Thyroid gland (tissue), 4 donors: ENCODE measurements at regions not wholly inside any gene's neighbourhood (a gene's known extent, or its start where the extent isn't known, plus 50 kb on each side); places are given as distances from the start of the nearest gene placed in this dataset.

ENCODE experiments used
- DNase-seq, 2 donors: peaks; one replicate each; pipeline ENCODE4 v3.0.0-alpha.2; 2019
- H3K27ac ChIP-seq, 3 donors: fragments of 200-600 bp; sonication (generic); 1 replicate in 2 of 3; 2 replicates in 1 of 3; pipeline ENCODE4 v1.5.1; 2016 to 2019; ENCODE audit warnings: mild to moderate bottlenecking in 1 of 3, moderate library complexity in 1 of 3
- H3K27me3 ChIP-seq: fragments of 200-600 bp; sonication (generic); one replicate; pipeline ENCODE4 v1.5.1; 2019
- H3K36me3 ChIP-seq, 2 donors: fragments of 200-600 bp; sonication (generic); one replicate each; pipeline ENCODE4 v1.5.1; 2016 to 2019
- H3K4me1 ChIP-seq, 2 donors: fragments of 200-600 bp; sonication (generic); one replicate each; pipeline ENCODE4 v1.5.1; 2017 to 2019
- H3K4me3 ChIP-seq, 3 donors: fragments of 200-600 bp; sonication (generic); replicated peaks in 1 of 3; 1 replicate in 2 of 3; 2 replicates in 1 of 3; pipeline ENCODE4 v1.5.1; 2016; ENCODE audit warnings: mild to moderate bottlenecking in 1 of 3
- H3K9me3 ChIP-seq: fragments of 200-600 bp; sonication (generic); one replicate; pipeline ENCODE4 v1.5.1; 2017
- POLR2A ChIP-seq, 2 donors: fragments of 450-650 bp; IDR thresholded peaks; one replicate each; pipeline ENCODE4 v1.6.1; 2017; ENCODE audit warnings: antibody characterized with exemption in 2 of 2, mild to moderate bottlenecking in 2 of 2, moderate library complexity in 1 of 2
- WGBS, 2 donors: methylation state at CpG; one replicate each; pipeline ENCODE4 v1.1.5; 2017; 5-methylcytosine and 5-hydroxymethylcytosine counted together
- intact Hi-C: fragments of 100-400 bp; cut with DNase I; formaldehyde crosslinking; loops from one replicate; pipeline ENCODE4 v1.15.1; 2023
- TF ChIP-seq, protein P1 (sequence below), 6 experiments: fragments of 200-600 bp in 3 of 6; fragments of 450-650 bp in 3 of 6; sonication (generic) in 3 of 6; IDR thresholded peaks; one replicate each; pipeline ENCODE4 v1.5.1; 2016 to 2019; ENCODE audit warnings: antibody characterized with exemption in 6 of 6, mild to moderate bottlenecking in 2 of 6, inconsistent platforms in 1 of 6, moderate library complexity in 1 of 6

DNA sequence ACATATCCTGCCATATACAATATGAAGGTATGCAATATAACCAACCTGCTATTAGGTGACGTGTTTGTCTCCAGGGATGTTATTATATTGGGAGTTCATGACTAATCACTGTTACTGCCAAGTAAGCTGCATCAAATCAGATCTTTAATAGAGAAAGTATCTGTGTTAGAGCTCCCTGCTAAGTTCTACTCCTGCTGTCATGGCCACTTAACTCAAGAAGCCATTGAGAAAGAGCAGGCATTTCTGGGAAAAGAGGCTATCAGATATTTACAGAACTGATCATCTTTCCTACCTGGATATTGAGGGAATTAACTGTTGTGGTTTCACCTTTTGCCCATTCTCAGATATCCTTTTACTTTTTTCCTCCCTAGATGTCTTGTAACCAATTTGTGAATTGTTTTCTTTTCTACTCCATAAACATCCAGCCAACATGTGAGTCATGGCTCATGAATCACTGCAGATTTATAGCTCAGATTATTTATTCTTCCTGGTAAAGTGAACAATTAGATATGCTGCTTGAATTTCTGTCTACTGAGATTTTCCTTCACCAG lies 634.8 kb upstream of the FAM174A start:
- DNase-seq, result no peak
- WGBS, 2 donors, result 42 to 86% methylated on average over 1 of the region's 1 CpG
- TF ChIP-seq, protein P1, sequence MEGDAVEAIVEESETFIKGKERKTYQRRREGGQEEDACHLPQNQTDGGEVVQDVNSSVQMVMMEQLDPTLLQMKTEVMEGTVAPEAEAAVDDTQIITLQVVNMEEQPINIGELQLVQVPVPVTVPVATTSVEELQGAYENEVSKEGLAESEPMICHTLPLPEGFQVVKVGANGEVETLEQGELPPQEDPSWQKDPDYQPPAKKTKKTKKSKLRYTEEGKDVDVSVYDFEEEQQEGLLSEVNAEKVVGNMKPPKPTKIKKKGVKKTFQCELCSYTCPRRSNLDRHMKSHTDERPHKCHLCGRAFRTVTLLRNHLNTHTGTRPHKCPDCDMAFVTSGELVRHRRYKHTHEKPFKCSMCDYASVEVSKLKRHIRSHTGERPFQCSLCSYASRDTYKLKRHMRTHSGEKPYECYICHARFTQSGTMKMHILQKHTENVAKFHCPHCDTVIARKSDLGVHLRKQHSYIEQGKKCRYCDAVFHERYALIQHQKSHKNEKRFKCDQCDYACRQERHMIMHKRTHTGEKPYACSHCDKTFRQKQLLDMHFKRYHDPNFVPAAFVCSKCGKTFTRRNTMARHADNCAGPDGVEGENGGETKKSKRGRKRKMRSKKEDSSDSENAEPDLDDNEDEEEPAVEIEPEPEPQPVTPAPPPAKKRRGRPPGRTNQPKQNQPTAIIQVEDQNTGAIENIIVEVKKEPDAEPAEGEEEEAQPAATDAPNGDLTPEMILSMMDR (IDR thresholded peaks at IDR 0.05), result no peak
- intact Hi-C loops, result no loop called here
- Histone ChIP-seq H3K4me3 (no peak overlapping the region), H3K27ac (no peak overlapping the region), H3K27me3 (no peaks in the 10 kb centered on the region), H3K36me3 (no peaks in the 10 kb centered on the region), H3K9me3 (no peaks in the 10 kb centered on the region), H3K4me1 (no peaks in the 10 kb centered on the region)

DNA sequence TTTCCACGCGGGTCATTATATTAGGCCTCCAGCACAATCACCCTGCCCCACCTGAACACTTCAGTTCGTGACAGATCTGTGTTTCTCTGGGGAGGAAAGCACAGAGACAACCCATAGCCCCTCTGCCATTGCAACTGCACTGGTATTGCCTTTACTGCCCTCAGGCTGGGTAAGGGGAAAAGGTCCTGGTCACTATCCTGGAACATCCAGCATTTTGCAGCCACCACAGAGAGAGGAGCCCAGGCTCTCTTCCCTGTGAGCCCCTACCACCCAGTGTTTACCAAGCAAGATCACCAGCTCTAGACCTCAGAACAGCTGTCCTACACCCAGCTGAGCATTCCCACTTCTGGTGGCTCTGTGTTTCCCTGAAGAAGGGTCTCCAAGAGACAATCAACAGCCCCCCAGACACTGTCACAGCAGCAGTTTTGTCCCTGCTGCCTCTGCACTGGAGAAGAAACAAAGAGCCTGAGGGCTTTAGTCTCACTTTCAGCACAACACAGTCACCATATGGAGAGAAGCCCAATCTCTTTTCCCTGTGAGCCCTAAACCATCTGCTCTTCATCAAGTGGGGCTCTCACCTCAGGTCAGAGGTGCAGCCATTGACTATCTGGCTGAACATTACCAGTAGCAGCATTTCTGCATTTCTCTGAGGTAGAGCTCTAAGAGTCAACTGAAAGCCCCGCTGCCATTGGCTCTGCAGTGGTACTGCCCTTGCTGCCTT lies 655.2 kb upstream of the FAM174A start:
- WGBS, 2 donors, result 81 to 91% methylated on average over 4 of the region's 4 CpGs
- TF ChIP-seq, protein P1 (IDR thresholded peaks at IDR 0.05), result no peak
- TF ChIP-seq POLR2A (IDR thresholded peaks at IDR 0.05), result no peak
- no peaks in the 10 kb centered on the region for H3K9me3 ChIP-seq
- no peaks in the 10 kb centered on the region for H3K27me3 ChIP-seq
- no peak overlapping the region for H3K4me3 ChIP-seq
- intact Hi-C loops, result no loop called here
- no peak for DNase-seq
- no peaks in the 10 kb centered on the region for H3K4me1 ChIP-seq
- H3K27ac ChIP-seq, result no peak overlapping the region
- H3K36me3 ChIP-seq, result no peaks in the 10 kb centered on the region

DNA sequence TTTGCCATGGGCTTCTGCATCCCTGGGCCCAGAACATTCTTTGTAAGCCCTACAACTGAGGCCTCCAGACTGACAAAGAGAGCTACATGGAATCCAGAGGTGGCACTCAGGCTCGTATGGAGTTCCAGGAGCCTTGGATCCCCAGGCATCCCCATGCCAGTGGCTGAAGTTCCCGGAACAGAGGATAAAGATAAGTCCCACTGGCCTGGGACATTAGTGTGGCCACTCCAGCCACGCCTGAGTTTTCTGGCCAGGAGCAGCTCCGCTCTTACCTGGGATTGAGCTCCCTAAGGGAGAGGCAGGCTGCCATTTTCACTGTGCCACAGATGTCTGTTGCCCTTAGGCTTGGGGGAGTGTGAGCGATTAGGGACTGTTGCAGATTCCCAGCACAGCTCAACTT lies 656.3 kb upstream of the FAM174A start:
- TF ChIP-seq, protein P1 (IDR thresholded peaks at IDR 0.05), result no peak
- TF ChIP-seq POLR2A (IDR thresholded peaks at IDR 0.05), result no peak
- H3K27ac ChIP-seq, result no peak overlapping the region
- no peak for DNase-seq
- H3K27me3 ChIP-seq, result no peaks in the 10 kb centered on the region
- no peaks in the 10 kb centered on the region for H3K36me3 ChIP-seq
- 83 to 87% methylated on average over 3 to 5 of the region's 5 CpGs for WGBS, 2 donors
- intact Hi-C loops, result no loop called here
- H3K9me3 ChIP-seq, result no peaks in the 10 kb centered on the region
- H3K4me1 ChIP-seq, result no peaks in the 10 kb centered on the region
- H3K4me3 ChIP-seq, result no peak overlapping the region

DNA sequence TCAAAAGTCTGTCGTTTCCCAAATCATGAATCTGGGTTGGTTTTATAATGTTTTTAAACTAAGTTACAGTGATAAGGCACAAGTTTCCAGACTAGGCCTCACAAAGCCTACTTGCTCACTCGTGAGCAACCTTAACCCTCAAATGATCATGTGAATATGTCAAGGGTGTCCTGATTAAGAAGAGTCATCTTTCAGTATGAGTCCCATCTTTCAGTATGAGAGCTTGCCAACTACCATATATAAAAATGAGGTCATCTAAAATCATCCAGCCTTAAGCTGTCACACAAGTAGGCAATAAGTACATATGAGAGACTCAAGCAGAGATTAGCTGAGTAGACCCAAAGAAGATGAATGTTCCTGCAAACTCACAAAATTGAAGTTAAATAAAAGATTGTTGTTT lies 668.4 kb upstream of the FAM174A start:
- Histone ChIP-seq H3K9me3 (no peaks in the 10 kb centered on the region), H3K36me3 (no peaks in the 10 kb centered on the region), H3K27me3 (no peaks in the 10 kb centered on the region), H3K4me1 (no peaks in the 10 kb centered on the region), H3K4me3 (no peak overlapping the region), H3K27ac (no peak overlapping the region)
- intact Hi-C loops, result no loop called here
- DNase-seq, result no peak
- no peak for TF ChIP-seq POLR2A (IDR thresholded peaks at IDR 0.05)
- TF ChIP-seq, protein P1 (IDR thresholded peaks at IDR 0.05), result no peak
- WGBS, 2 donors, result 69 to 80% methylated on average over 2 of the region's 2 CpGs

DNA sequence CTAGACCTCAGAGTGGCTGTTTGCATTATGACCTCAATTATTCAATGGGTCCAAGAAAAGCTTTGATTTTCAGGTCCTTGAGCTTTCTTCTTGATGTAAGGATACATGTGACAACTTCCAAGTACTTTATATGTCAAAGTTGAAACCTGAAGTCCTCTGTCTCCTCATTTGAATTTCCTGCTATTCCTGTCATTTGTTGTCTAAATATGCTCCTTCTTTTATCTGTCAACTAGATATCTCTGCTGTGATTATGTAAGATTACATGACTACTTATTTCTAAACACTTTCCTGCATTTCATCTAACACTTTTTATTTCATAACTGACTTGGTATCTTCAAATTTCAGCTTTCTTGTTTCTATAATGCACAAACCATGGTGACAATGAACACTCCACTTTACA lies 670.0 kb upstream of the FAM174A start:
- Histone ChIP-seq H3K9me3 (no peaks in the 10 kb centered on the region), H3K4me3 (no peak overlapping the region), H3K27me3 (no peaks in the 10 kb centered on the region), H3K27ac (no peak overlapping the region), H3K36me3 (no peaks in the 10 kb centered on the region), H3K4me1 (no peaks in the 10 kb centered on the region)
- TF ChIP-seq, protein P1 (IDR thresholded peaks at IDR 0.05), result no peak
- no peak for TF ChIP-seq POLR2A (IDR thresholded peaks at IDR 0.05)
- DNase-seq, result no peak
- intact Hi-C loops, result no loop called here
